Sigmoid colon (tissue), 6 donors: ENCODE measurements at regions not wholly inside any gene's neighbourhood (a gene's known extent, or its start where the extent isn't known, plus 50 kb on each side); places are given as distances from the start of the nearest gene placed in this dataset.

ENCODE experiments used
- DNase-seq: peaks from one replicate; pipeline ENCODE4 v3.0.0-alpha.2; 2019
- H3K27ac ChIP-seq, 4 donors: fragments of 200-600 bp; sonication (generic); one replicate each; pipeline ENCODE4 v1.5.1; 2016 to 2019; ENCODE audit warnings: mild to moderate bottlenecking in 1 of 4
- H3K27me3 ChIP-seq, 3 donors: fragments of 200-600 bp; sonication (generic); one replicate each; pipeline ENCODE4 v1.5.1; 2019; ENCODE audit warnings: mild to moderate bottlenecking in 1 of 3
- H3K36me3 ChIP-seq, 4 donors: fragments of 200-600 bp; sonication (generic); one replicate each; pipeline ENCODE4 v1.5.1; 2016 to 2019
- H3K4me1 ChIP-seq, 4 donors: fragments of 200-600 bp; sonication (generic); one replicate each; pipeline ENCODE4 v1.5.1; 2017 to 2019
- H3K4me3 ChIP-seq, 4 donors: fragments of 200-600 bp; sonication (generic); one replicate each; pipeline ENCODE4 v1.5.1; 2017 to 2019; ENCODE audit warnings: mild to moderate bottlenecking in 2 of 4, moderate library complexity in 1 of 4
- H3K9me3 ChIP-seq, 4 donors: fragments of 200-600 bp in 3 of 4; sonication (generic) in 3 of 4; one replicate each; pipeline versions ENCODE4 v1.5.1 to v1.6.1; 2013 to 2019
- EP300 ChIP-seq, 4 donors: sonication (generic); formaldehyde crosslinking; IDR thresholded peaks; one replicate each; pipeline ENCODE4 v1.6.1; 2017; ENCODE audit warnings: antibody characterized with exemption in 4 of 4
- POLR2A ChIP-seq, 2 donors: fragments of 450-650 bp; IDR thresholded peaks; one replicate each; pipeline ENCODE4 v1.6.1; 2016; ENCODE audit warnings: antibody characterized with exemption in 2 of 2, mild to moderate bottlenecking in 2 of 2, moderate library complexity in 2 of 2
- POLR2AphosphoS5 ChIP-seq, 4 donors: sonication (generic); formaldehyde crosslinking; IDR thresholded peaks; one replicate each; pipeline ENCODE4 v1.6.1; 2017; ENCODE audit warnings: antibody characterized with exemption in 4 of 4
- WGBS, 2 donors: extraction: QIAGEN DNeasy Blood & Tissue Kit; methylation state at CpG; one replicate each; pipeline ENCODE4 v1.1.7; 2013; 5-methylcytosine and 5-hydroxymethylcytosine counted together
- intact Hi-C: fragments of 100-400 bp; cut with DNase I; formaldehyde crosslinking; loops from one replicate; pipeline ENCODE4 v1.15.1; 2023
- TF ChIP-seq, protein P1 (sequence below), 4 experiments: fragments of 450-650 bp in 3 of 4; fragments of 200-600 bp in 1 of 4; IDR thresholded peaks; one replicate each; pipeline ENCODE4 v1.5.1; 2016 to 2019; ENCODE audit warnings: antibody characterized with exemption in 4 of 4, mild to moderate bottlenecking in 3 of 4, moderate library complexity in 2 of 4
- donor health status: healthy with polysubstance abuse.
- donor health status: healthy.

GRCh38 chr13:52949742-52950141 lies 78.9 kb upstream of the OLFM4 start:
- no peaks in the 10 kb centered on the region for H3K36me3 ChIP-seq
- no peak overlapping the region for H3K4me3 ChIP-seq
- WGBS, 2 donors, result 66 to 85% methylated on average over 6 of the region's 6 CpGs
- H3K4me1 ChIP-seq, result no peaks in the 10 kb centered on the region
- TF ChIP-seq POLR2AphosphoS5 (IDR thresholded peaks at IDR 0.05) (peak in 1 of 4 donors; percentile 9), EP300 (IDR thresholded peaks at IDR 0.05) (no peak)
- H3K27me3 ChIP-seq, result no peaks in the 10 kb centered on the region
- H3K9me3 ChIP-seq, result no peaks in the 10 kb centered on the region
- no peak for DNase-seq
- no peak overlapping the region for H3K27ac ChIP-seq
- intact Hi-C loops, result no loop called here

DNA sequence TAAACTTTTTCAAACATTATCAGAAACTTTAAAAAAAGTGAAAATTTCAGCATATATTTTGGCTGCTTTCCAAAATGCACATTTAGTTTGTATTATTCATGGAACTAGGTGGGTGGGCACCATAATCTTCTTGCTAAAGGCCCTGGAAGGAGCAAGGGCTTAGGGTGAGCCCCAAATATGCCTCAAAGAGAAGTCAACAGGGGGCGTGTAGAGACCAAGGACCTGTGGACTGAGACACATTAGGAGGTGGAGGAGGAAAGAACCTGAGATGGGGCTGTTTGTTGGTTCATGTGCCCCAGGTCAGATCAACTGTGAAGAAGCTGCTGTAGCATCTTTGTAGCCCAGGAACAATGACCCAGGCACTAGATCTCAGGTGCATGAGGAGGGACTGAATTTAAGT lies 79.6 kb upstream of the OLFM4 start:
- no peaks in the 10 kb centered on the region for H3K27me3 ChIP-seq
- no peaks in the 10 kb centered on the region for H3K36me3 ChIP-seq
- no peak overlapping the region for H3K27ac ChIP-seq
- no peak overlapping the region for H3K4me3 ChIP-seq
- no peaks in the 10 kb centered on the region for H3K4me1 ChIP-seq
- intact Hi-C loops, result no loop called here
- TF ChIP-seq EP300 (IDR thresholded peaks at IDR 0.05) (no peak), POLR2AphosphoS5 (IDR thresholded peaks at IDR 0.05) (no peak), POLR2A (IDR thresholded peaks at IDR 0.05) (no peak)
- TF ChIP-seq, protein P1, sequence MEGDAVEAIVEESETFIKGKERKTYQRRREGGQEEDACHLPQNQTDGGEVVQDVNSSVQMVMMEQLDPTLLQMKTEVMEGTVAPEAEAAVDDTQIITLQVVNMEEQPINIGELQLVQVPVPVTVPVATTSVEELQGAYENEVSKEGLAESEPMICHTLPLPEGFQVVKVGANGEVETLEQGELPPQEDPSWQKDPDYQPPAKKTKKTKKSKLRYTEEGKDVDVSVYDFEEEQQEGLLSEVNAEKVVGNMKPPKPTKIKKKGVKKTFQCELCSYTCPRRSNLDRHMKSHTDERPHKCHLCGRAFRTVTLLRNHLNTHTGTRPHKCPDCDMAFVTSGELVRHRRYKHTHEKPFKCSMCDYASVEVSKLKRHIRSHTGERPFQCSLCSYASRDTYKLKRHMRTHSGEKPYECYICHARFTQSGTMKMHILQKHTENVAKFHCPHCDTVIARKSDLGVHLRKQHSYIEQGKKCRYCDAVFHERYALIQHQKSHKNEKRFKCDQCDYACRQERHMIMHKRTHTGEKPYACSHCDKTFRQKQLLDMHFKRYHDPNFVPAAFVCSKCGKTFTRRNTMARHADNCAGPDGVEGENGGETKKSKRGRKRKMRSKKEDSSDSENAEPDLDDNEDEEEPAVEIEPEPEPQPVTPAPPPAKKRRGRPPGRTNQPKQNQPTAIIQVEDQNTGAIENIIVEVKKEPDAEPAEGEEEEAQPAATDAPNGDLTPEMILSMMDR (IDR thresholded peaks at IDR 0.05), result no peak
- H3K9me3 ChIP-seq, result no peaks in the 10 kb centered on the region
- DNase-seq, result no peak
- WGBS, 2 donors, result 60 to 69% methylated on average over 1 of the region's 1 CpG

DNA sequence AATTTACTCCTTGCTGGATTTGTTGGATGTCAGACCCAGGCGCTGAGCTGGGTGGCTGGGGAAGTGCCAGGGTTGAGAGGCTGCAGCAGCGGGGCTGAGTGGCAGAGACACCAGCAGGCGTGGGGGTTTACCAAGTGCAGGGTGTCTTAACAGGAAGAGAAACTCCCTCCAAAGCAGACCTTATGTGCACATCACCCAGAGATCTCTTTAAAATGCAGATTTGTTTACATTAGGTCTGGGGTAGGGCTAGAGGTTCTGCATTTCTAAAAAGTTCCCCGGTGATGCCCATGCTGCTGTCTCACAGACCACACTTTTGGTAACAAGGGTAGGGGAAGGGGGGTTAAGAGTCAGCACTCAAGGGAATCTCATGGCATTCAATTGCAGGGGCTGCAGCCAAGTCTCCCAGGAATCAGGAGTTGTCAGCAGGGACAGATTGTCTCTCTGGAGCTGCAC lies 80.7 kb upstream of the OLFM4 start:
- intact Hi-C loops, result no loop called here
- Histone ChIP-seq H3K4me3 (no peak overlapping the region), H3K9me3 (no peaks in the 10 kb centered on the region), H3K27me3 (no peaks in the 10 kb centered on the region), H3K36me3 (no peaks in the 10 kb centered on the region), H3K4me1 (no peaks in the 10 kb centered on the region), H3K27ac (no peak overlapping the region)
- no peak for DNase-seq
- 59 to 72% methylated on average over 4 of the region's 4 CpGs for WGBS, 2 donors
- TF ChIP-seq POLR2A (IDR thresholded peaks at IDR 0.05) (no peak), POLR2AphosphoS5 (IDR thresholded peaks at IDR 0.05) (no peak), EP300 (IDR thresholded peaks at IDR 0.05) (no peak)

DNA sequence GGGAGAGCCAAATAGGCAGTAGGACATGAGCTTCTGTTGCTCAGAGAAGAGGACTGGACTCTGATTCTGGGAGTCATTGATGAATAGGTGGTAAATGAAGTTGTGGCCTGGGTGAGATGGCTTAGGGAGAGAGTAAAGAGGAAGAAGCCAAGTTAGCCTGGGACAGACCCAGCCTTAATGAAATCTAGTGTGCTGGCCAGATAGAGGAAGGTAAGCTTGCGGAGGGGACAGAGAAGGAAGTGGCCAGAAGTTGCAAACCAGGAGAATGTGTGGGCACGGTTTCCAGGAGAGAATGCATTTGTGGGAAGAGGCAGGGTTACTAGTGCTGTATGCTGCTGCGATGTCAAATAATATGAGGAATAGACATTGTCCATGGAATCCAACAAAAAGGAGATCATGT lies 83.3 kb upstream of the OLFM4 start:
- Histone ChIP-seq H3K36me3 (no peaks in the 10 kb centered on the region), H3K27me3 (no peaks in the 10 kb centered on the region), H3K4me3 (no peak overlapping the region), H3K27ac (no peak overlapping the region), H3K9me3 (no peaks in the 10 kb centered on the region), H3K4me1 (no peaks in the 10 kb centered on the region)
- TF ChIP-seq EP300 (IDR thresholded peaks at IDR 0.05), result no peak
- TF ChIP-seq POLR2AphosphoS5 (IDR thresholded peaks at IDR 0.05), result no peak
- no peak for TF ChIP-seq POLR2A (IDR thresholded peaks at IDR 0.05)
- TF ChIP-seq, protein P1 (IDR thresholded peaks at IDR 0.05), result no peak
- WGBS, 2 donors, result 60 to 80% methylated on average over 3 of the region's 3 CpGs
- intact Hi-C loops, result no loop called here
- DNase-seq, result no peak

DNA sequence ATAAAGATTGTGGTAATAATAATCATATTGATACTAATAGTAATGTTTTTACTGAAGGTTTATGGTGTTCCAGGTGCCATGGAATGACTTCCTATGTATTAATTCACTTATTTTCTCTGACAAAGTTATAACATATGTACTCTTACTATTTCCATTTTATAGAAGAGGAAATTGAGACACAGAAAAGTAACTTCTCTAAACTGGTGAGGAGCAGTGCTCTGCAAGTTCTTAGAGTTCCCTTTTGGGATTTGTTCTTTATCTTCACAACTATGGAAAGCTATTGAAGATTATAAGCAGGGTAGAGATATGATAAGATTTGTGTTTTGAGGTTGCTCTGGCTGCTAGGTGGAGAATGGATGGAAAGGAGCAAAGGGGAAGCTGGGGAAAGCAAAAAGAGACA lies 83.9 kb upstream of the OLFM4 start:
- TF ChIP-seq POLR2AphosphoS5 (IDR thresholded peaks at IDR 0.05) (no peak), EP300 (IDR thresholded peaks at IDR 0.05) (no peak), POLR2A (IDR thresholded peaks at IDR 0.05) (no peak)
- TF ChIP-seq, protein P1 (IDR thresholded peaks at IDR 0.05), result no peak
- no peak for DNase-seq
- no peak overlapping the region for H3K4me3 ChIP-seq
- no peak overlapping the region for H3K27ac ChIP-seq
- H3K36me3 ChIP-seq, result no peaks in the 10 kb centered on the region
- no peaks in the 10 kb centered on the region for H3K9me3 ChIP-seq
- no peaks in the 10 kb centered on the region for H3K27me3 ChIP-seq
- intact Hi-C loops, result no loop called here
- H3K4me1 ChIP-seq, result no peaks in the 10 kb centered on the region

GRCh38 chr13:52938065-52938464 lies 89.6 kb upstream of the PCDH8 start:
- intact Hi-C loops, result no loop called here
- Histone ChIP-seq H3K36me3 (no peaks in the 10 kb centered on the region), H3K4me3 (no peak overlapping the region), H3K27ac (no peak overlapping the region), H3K9me3 (peaks cover 0 to 3% (median 0%) of the 10 kb centered on the region in 4 donors), H3K4me1 (no peaks in the 10 kb centered on the region), H3K27me3 (peaks cover 0 to 8% (median 0%) of the 10 kb centered on the region in 3 donors)
- no peak for DNase-seq
- TF ChIP-seq POLR2AphosphoS5 (IDR thresholded peaks at IDR 0.05) (no peak), EP300 (IDR thresholded peaks at IDR 0.05) (no peak), POLR2A (IDR thresholded peaks at IDR 0.05) (no peak)
- TF ChIP-seq, protein P1 (IDR thresholded peaks at IDR 0.05), result no peak
- 66 to 82% methylated on average over 3 of the region's 3 CpGs for WGBS, 2 donors
